WTC11 (cell line): ENCODE measurements at regions not wholly inside any gene's neighbourhood (a gene's known extent, or its start where the extent isn't known, plus 50 kb on each side); places are given as distances from the start of the nearest gene placed in this dataset.

Source experiments
- ATAC-seq: fragments of 200-7000 bp; cut with Tn5 transposase; 2 replicates; pipeline ENCODE4 v1.10.0; 2021; ENCODE audit warnings: mild to moderate bottlenecking, moderate library complexity
- CTCF ChIA-PET: fragments of 300-600 bp; sonication (Branson Sonifier 250); formaldehyde crosslinking; loops from one replicate; lab custom pipeline; 2021; ENCODE audit warnings: antibody characterized with exemption; lab: Charles Lee
- POLR2A ChIA-PET: fragments of 350-600 bp; sonication (Branson Sonifier 250); formaldehyde crosslinking; loops from one replicate; lab custom pipeline; 2021; ENCODE audit warnings: antibody characterized with exemption; lab: Charles Lee
- DNase-seq: peaks from one replicate; pipeline ENCODE4 v3.0.0; 2021; ENCODE audit warnings: low spot score
- H3K27ac Mint-ChIP-seq: 2 replicates; pipeline ENCODE4 v1.8.0; 2021; ENCODE audit warnings: mixed read lengths
- H3K27me3 Mint-ChIP-seq: 2 replicates; pipeline ENCODE4 v1.8.0; 2021; ENCODE audit warnings: low read depth, mild to moderate bottlenecking, moderate library complexity, mixed read lengths
- H3K36me3 Mint-ChIP-seq: 2 replicates; pipeline ENCODE4 v1.8.0; 2021; ENCODE audit warnings: mixed read lengths
- H3K4me1 Mint-ChIP-seq: 2 replicates; pipeline ENCODE4 v1.8.0; 2022; ENCODE audit warnings: mixed read lengths
- H3K4me3 Mint-ChIP-seq: 2 replicates; pipeline ENCODE4 v1.8.0; 2021; ENCODE audit warnings: mild to moderate bottlenecking, moderate library complexity, mixed read lengths
- H3K9me3 Mint-ChIP-seq: 2 replicates; pipeline ENCODE4 v1.8.0; 2021; ENCODE audit warnings: mixed read lengths
- ATF1 ChIP-seq: sonication (generic); formaldehyde crosslinking; IDR thresholded peaks from 2 replicates; pipeline ENCODE4 v1.8.1; 2023; ENCODE audit warnings: mild to moderate bottlenecking, moderate library complexity, missing genetic modification reagents
- ATF3 ChIP-seq: sonication (generic); formaldehyde crosslinking; conservative IDR thresholded peaks from 2 replicates; pipeline ENCODE4 v1.8.1; 2022; ENCODE audit warnings: mild to moderate bottlenecking, missing genetic modification reagents
- CDX4 ChIP-seq: fragments of 250-450 bp; sonication (Bioruptor Pico); IDR thresholded peaks from 2 replicates; pipeline ENCODE4 v1.9.0; 2021; ENCODE audit warnings: moderate library complexity, mild to moderate bottlenecking, inconsistent platforms, borderline replicate concordance
- CREM ChIP-seq: sonication (generic); formaldehyde crosslinking; IDR thresholded peaks from 2 replicates; pipeline ENCODE4 v1.8.1; 2022; ENCODE audit warnings: mild to moderate bottlenecking, missing genetic modification reagents, moderate library complexity
- EMX1 ChIP-seq: fragments of 250-450 bp; sonication (Bioruptor Pico); IDR thresholded peaks from 2 replicates; pipeline ENCODE4 v1.8.0; 2021; ENCODE audit warnings: mild to moderate bottlenecking
- ESRRA ChIP-seq: sonication (generic); formaldehyde crosslinking; IDR thresholded peaks from 2 replicates; pipeline ENCODE4 v1.8.1; 2022; ENCODE audit warnings: mild to moderate bottlenecking, missing genetic modification reagents, borderline replicate concordance
- FOXJ3 ChIP-seq: sonication (generic); formaldehyde crosslinking; IDR thresholded peaks from 2 replicates; pipeline ENCODE4 v1.9.0; 2021; ENCODE audit warnings: missing genetic modification reagents, mild to moderate bottlenecking, borderline replicate concordance
- FOXP4 ChIP-seq: sonication (generic); formaldehyde crosslinking; IDR thresholded peaks from 2 replicates; pipeline ENCODE4 v1.8.0; 2022; ENCODE audit warnings: mild to moderate bottlenecking, missing genetic modification reagents
- MAX ChIP-seq: sonication (generic); formaldehyde crosslinking; IDR thresholded peaks from 2 replicates; pipeline ENCODE4 v1.8.0; 2022; ENCODE audit warnings: mild to moderate bottlenecking, missing genetic modification reagents
- MLX ChIP-seq: sonication (generic); formaldehyde crosslinking; IDR thresholded peaks from 2 replicates; pipeline ENCODE4 v1.8.1; 2023; ENCODE audit warnings: mild to moderate bottlenecking, missing genetic modification reagents, moderate library complexity
- MYBL2 ChIP-seq: sonication (generic); formaldehyde crosslinking; IDR thresholded peaks from 2 replicates; pipeline ENCODE4 v1.8.1; 2023; ENCODE audit warnings: mild to moderate bottlenecking, moderate library complexity, missing genetic modification reagents
- NR1H2 ChIP-seq: sonication (generic); formaldehyde crosslinking; IDR thresholded peaks from 2 replicates; pipeline ENCODE4 v1.9.0; 2021; ENCODE audit warnings: mild to moderate bottlenecking, moderate library complexity, missing genetic modification reagents
- NR2C2 ChIP-seq: sonication (generic); formaldehyde crosslinking; IDR thresholded peaks from 2 replicates; pipeline ENCODE4 v1.8.0; 2022; ENCODE audit warnings: mild to moderate bottlenecking, missing genetic modification reagents
- NR3C1 ChIP-seq: sonication (generic); formaldehyde crosslinking; conservative IDR thresholded peaks from 2 replicates; pipeline ENCODE4 v1.8.1; 2023; ENCODE audit warnings: low read depth, mild to moderate bottlenecking, missing genetic modification reagents
- OVOL2 ChIP-seq: fragments of 250-450 bp; sonication (Bioruptor Pico); IDR thresholded peaks from 2 replicates; pipeline ENCODE4 v1.9.0; 2021; ENCODE audit warnings: mild to moderate bottlenecking, borderline replicate concordance
- PRRX2 ChIP-seq: fragments of 250-450 bp; sonication (Bioruptor Pico); IDR thresholded peaks from 2 replicates; pipeline ENCODE4 v1.8.0; 2021; ENCODE audit warnings: mild to moderate bottlenecking
- STAT6 ChIP-seq: sonication (generic); formaldehyde crosslinking; conservative IDR thresholded peaks from 2 replicates; pipeline ENCODE4 v1.8.1; 2023; ENCODE audit warnings: mild to moderate bottlenecking, low read depth, missing genetic modification reagents, moderate library complexity
- ZNF121 ChIP-seq: sonication (generic); formaldehyde crosslinking; IDR thresholded peaks from 2 replicates; pipeline ENCODE4 v1.8.0; 2023; ENCODE audit warnings: missing genetic modification reagents
- ZNF138 ChIP-seq: sonication (generic); formaldehyde crosslinking; conservative IDR thresholded peaks from 2 replicates; pipeline ENCODE4 v1.8.1; 2022; ENCODE audit warnings: mild to moderate bottlenecking, moderate library complexity, missing genetic modification reagents
- ZNF263 ChIP-seq: sonication (generic); formaldehyde crosslinking; IDR thresholded peaks from 2 replicates; pipeline ENCODE4 v1.8.1; 2022; ENCODE audit warnings: low read depth, mild to moderate bottlenecking, moderate library complexity, missing genetic modification reagents
- ZNF317 ChIP-seq: sonication (generic); formaldehyde crosslinking; IDR thresholded peaks from 2 replicates; pipeline ENCODE4 v1.8.1; 2023; ENCODE audit warnings: low read depth, mild to moderate bottlenecking, moderate library complexity, missing genetic modification reagents, borderline replicate concordance
- ZNF396 ChIP-seq: fragments of 250-450 bp; sonication (Bioruptor Pico); IDR thresholded peaks from 2 replicates; pipeline ENCODE4 v1.8.0; 2021; ENCODE audit warnings: mild to moderate bottlenecking, moderate library complexity, borderline replicate concordance

GRCh38 chr12:115208098-115208497, 524.1 kb upstream of the TBX3 start (continued):
- TF ChIP-seq STAT6 (CRISPR knock-in tag) (no peak), NR3C1 (CRISPR knock-in tag) (no peak), CREM (CRISPR knock-in tag) (no peak)

GRCh38 chr12:115207216-115207915, 523.4 kb upstream of the TBX3 start:
- ATAC-seq: no peak
- CTCF ChIA-PET: no interaction called here

GRCh38 chr12:115206801-115207200, 522.8 kb upstream of the TBX3 start:
- Mint-ChIP-seq H3K27me3 (no peaks in the 10 kb centered on the region), H3K27ac (no peak overlapping the region), H3K9me3 (peaks cover 9% of the 10 kb centered on the region), H3K4me3 (no peak overlapping the region), H3K4me1 (peaks cover 50% of the 10 kb centered on the region), H3K36me3 (no peaks in the 10 kb centered on the region)
- CTCF ChIA-PET: no interaction called here
- DNase-seq: no peak
- POLR2A ChIA-PET: no interaction called here
- ATAC-seq: no peak
- no peak for TF ChIP-seq MLX (CRISPR knock-in tag)

More at GRCh38 chr12:115207216-115207915, 523.4 kb upstream of the TBX3 start:
- no peak for TF ChIP-seq ZNF317 (CRISPR knock-in tag)
- no peak for TF ChIP-seq MAX
- TF ChIP-seq OVOL2 (CRISPR knock-in tag): no peak
- no peak for TF ChIP-seq NR2C2
- no peak for TF ChIP-seq ZNF263 (CRISPR knock-in tag)
- no peak for TF ChIP-seq PRRX2
- TF ChIP-seq NR1H2 (CRISPR knock-in tag): no peak
- TF ChIP-seq MYBL2 (CRISPR knock-in tag): no peak
- no peak for TF ChIP-seq ZNF121 (CRISPR knock-in tag)
- TF ChIP-seq FOXP4 (CRISPR knock-in tag): no peak
- no peak for TF ChIP-seq ZNF138 (CRISPR knock-in tag)
- TF ChIP-seq CDX4 (CRISPR knock-in tag): no peak
- no peak for TF ChIP-seq FOXJ3 (CRISPR knock-in tag)
- TF ChIP-seq ATF1: no peak
- TF ChIP-seq EMX1 (CRISPR knock-in tag): no peak
- no peak for TF ChIP-seq ZNF396 (CRISPR knock-in tag)
- no peak for TF ChIP-seq ATF3 (CRISPR knock-in tag)
- no peak for TF ChIP-seq ESRRA (CRISPR knock-in tag)
- Mint-ChIP-seq H3K27ac (no peak overlapping the region), H3K4me3 (no peak overlapping the region), H3K9me3 (peaks cover 14% of the 10 kb centered on the region), H3K27me3 (no peaks in the 10 kb centered on the region), H3K4me1 (peaks cover 50% of the 10 kb centered on the region), H3K36me3 (no peaks in the 10 kb centered on the region)
- DNase-seq: no peak
- POLR2A ChIA-PET: no interaction called here
